ENCODE measurements at regions not wholly inside any gene's neighbourhood (a gene's known extent, or its start where the extent isn't known, plus 50 kb on each side); places are given as distances from the start of the nearest gene placed in this dataset.

DNA sequence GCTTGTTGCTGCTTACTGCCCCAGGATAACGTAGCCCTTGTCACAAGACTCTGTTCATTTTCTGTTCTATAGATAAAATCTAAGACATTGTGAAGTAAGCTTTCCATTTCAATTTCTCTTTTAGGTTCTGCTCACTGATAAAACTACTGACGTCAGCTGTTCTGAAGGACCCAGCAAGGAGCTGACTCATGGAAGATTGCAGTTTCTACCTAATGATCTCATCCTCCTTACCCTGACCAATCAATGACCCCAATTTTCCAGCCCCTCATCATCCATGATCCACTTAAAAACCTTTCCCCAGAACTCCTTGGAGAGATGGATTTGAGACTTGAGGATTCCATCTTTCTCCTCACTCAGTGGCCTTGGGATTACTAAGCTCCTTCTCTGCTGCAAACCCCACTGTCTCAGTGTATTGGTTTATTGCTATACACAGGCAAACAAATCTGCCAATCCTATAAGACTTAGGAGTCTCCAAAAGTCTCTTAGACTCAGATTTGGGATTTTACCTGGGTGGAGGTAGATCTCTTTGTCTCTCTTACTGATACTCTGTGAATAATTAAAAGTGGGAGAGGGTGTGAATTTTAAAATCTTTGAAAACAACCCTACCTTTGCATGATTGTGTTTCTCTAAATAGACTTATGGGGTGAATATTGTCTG lies 109.2 kb upstream of the TRIM24 start:
- no peak overlapping the region for H3K4me3 ChIP-seq (ENCODE audit: low read depth, low read length)
- H3K27me3 ChIP-seq (ENCODE audit: control insufficient read depth, insufficient read depth, low read length) = no peaks in the 10 kb centered on the region
- no peaks in the 10 kb centered on the region for H3K36me3 ChIP-seq (ENCODE audit: control insufficient read depth, insufficient read depth, low read length)
- DNase-seq (ENCODE audit: low read depth) = no peak
- TF ChIP-seq, protein P1, sequence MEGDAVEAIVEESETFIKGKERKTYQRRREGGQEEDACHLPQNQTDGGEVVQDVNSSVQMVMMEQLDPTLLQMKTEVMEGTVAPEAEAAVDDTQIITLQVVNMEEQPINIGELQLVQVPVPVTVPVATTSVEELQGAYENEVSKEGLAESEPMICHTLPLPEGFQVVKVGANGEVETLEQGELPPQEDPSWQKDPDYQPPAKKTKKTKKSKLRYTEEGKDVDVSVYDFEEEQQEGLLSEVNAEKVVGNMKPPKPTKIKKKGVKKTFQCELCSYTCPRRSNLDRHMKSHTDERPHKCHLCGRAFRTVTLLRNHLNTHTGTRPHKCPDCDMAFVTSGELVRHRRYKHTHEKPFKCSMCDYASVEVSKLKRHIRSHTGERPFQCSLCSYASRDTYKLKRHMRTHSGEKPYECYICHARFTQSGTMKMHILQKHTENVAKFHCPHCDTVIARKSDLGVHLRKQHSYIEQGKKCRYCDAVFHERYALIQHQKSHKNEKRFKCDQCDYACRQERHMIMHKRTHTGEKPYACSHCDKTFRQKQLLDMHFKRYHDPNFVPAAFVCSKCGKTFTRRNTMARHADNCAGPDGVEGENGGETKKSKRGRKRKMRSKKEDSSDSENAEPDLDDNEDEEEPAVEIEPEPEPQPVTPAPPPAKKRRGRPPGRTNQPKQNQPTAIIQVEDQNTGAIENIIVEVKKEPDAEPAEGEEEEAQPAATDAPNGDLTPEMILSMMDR (IDR thresholded peaks at IDR 0.05; ENCODE audit: insufficient read depth, low read length, poor library complexity, severe bottlenecking) = no peak

- Histone ChIP-seq H3K4me3 (ENCODE audit: low read depth, low read length) (no peak overlapping the region), H3K36me3 (ENCODE audit: control insufficient read depth, insufficient read depth, low read length) (no peaks in the 10 kb centered on the region), H3K27me3 (ENCODE audit: control insufficient read depth, insufficient read depth, low read length) (no peaks in the 10 kb centered on the region)
- TF ChIP-seq, protein P1 (IDR thresholded peaks at IDR 0.05; ENCODE audit: insufficient read depth, low read length, poor library complexity, severe bottlenecking) = no peak
- no peak for DNase-seq (ENCODE audit: low read depth)
Observed at GRCh38 chr7:138352570-138353461, 107.2 kb upstream of the TRIM24 start.

GRCh38 chr7:138354066-138354465 lies 106.0 kb upstream of the TRIM24 start:
- H3K4me3 ChIP-seq (ENCODE audit: low read depth, low read length) = no peak overlapping the region
- no peaks in the 10 kb centered on the region for H3K36me3 ChIP-seq (ENCODE audit: control insufficient read depth, insufficient read depth, low read length)
- no peaks in the 10 kb centered on the region for H3K27me3 ChIP-seq (ENCODE audit: control insufficient read depth, insufficient read depth, low read length)
- TF ChIP-seq, protein P1 (IDR thresholded peaks at IDR 0.05; ENCODE audit: insufficient read depth, low read length, poor library complexity, severe bottlenecking) = no peak
- no peak for DNase-seq (ENCODE audit: low read depth)

GRCh38 chr7:138355254-138355653 lies 104.8 kb upstream of the TRIM24 start:
- Histone ChIP-seq H3K36me3 (ENCODE audit: control insufficient read depth, insufficient read depth, low read length) (no peaks in the 10 kb centered on the region), H3K27me3 (ENCODE audit: control insufficient read depth, insufficient read depth, low read length) (no peaks in the 10 kb centered on the region), H3K4me3 (ENCODE audit: low read depth, low read length) (no peak overlapping the region)
- TF ChIP-seq, protein P1 (IDR thresholded peaks at IDR 0.05; ENCODE audit: insufficient read depth, low read length, poor library complexity, severe bottlenecking) = no peak
- DNase-seq (ENCODE audit: low read depth) = no peak

DNA sequence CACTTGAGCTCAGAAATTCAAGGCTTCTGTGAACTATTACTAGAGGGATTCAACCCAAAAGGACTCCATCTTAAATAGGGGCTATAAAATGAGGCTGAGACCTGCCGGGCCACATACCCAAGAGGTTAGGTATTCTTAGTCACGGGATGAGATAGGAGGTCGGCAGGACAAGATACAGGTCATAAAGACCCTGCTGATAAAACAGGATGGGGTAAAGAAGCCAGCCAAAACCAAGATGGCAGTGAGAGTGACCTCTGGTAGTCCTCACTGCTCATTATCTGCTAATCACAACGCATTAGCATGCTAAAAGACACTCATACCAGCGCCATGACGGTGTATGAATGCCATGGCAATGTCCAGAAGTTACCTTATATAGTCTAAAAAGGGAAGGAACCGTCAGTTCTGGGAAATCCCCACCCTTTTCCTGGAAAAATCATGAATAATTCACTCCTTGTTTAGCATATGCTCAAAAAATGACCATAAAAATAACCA lies 101.2 kb upstream of the TRIM24 start:
- H3K4me3 ChIP-seq (ENCODE audit: low read depth, low read length) = no peak overlapping the region
- no peak for DNase-seq (ENCODE audit: low read depth)
- TF ChIP-seq, protein P1 (IDR thresholded peaks at IDR 0.05; ENCODE audit: insufficient read depth, low read length, poor library complexity, severe bottlenecking) = no peak

More for the DNA sequence above, 101.2 kb upstream of the TRIM24 start:
- no peaks in the 10 kb centered on the region for H3K27me3 ChIP-seq (ENCODE audit: control insufficient read depth, insufficient read depth, low read length)
- no peaks in the 10 kb centered on the region for H3K36me3 ChIP-seq (ENCODE audit: control insufficient read depth, insufficient read depth, low read length)
